ENCODE measurements at regions not wholly inside any gene's neighbourhood (a gene's known extent, or its start where the extent isn't known, plus 50 kb on each side); places are given as distances from the start of the nearest gene placed in this dataset.

- TF ChIP-seq, protein P1, sequence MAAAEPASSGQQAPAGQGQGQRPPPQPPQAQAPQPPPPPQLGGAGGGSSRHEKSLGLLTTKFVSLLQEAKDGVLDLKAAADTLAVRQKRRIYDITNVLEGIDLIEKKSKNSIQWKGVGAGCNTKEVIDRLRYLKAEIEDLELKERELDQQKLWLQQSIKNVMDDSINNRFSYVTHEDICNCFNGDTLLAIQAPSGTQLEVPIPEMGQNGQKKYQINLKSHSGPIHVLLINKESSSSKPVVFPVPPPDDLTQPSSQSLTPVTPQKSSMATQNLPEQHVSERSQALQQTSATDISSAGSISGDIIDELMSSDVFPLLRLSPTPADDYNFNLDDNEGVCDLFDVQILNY (CRISPR knock-in tag; IDR thresholded peaks at IDR 0.05) = no peak
- TF ChIP-seq ZNF232 (CRISPR knock-in tag; IDR thresholded peaks at IDR 0.05) = no peak
- TF ChIP-seq, protein P2, sequence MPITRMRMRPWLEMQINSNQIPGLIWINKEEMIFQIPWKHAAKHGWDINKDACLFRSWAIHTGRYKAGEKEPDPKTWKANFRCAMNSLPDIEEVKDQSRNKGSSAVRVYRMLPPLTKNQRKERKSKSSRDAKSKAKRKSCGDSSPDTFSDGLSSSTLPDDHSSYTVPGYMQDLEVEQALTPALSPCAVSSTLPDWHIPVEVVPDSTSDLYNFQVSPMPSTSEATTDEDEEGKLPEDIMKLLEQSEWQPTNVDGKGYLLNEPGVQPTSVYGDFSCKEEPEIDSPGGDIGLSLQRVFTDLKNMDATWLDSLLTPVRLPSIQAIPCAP (CRISPR knock-in tag; IDR thresholded peaks at IDR 0.05) = no peak
- TF ChIP-seq, protein P3, sequence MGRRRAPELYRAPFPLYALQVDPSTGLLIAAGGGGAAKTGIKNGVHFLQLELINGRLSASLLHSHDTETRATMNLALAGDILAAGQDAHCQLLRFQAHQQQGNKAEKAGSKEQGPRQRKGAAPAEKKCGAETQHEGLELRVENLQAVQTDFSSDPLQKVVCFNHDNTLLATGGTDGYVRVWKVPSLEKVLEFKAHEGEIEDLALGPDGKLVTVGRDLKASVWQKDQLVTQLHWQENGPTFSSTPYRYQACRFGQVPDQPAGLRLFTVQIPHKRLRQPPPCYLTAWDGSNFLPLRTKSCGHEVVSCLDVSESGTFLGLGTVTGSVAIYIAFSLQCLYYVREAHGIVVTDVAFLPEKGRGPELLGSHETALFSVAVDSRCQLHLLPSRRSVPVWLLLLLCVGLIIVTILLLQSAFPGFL (CRISPR knock-in tag; IDR thresholded peaks at IDR 0.05; ENCODE audit: borderline replicate concordance) = no peak
- TF ChIP-seq IRF2 (CRISPR knock-in tag; IDR thresholded peaks at IDR 0.05; ENCODE audit: borderline replicate concordance, low read depth) = no peak
Observed at GRCh38 chr10:118483496-118483895, 112.0 kb downstream of the PRLHR start (continued).

DNA sequence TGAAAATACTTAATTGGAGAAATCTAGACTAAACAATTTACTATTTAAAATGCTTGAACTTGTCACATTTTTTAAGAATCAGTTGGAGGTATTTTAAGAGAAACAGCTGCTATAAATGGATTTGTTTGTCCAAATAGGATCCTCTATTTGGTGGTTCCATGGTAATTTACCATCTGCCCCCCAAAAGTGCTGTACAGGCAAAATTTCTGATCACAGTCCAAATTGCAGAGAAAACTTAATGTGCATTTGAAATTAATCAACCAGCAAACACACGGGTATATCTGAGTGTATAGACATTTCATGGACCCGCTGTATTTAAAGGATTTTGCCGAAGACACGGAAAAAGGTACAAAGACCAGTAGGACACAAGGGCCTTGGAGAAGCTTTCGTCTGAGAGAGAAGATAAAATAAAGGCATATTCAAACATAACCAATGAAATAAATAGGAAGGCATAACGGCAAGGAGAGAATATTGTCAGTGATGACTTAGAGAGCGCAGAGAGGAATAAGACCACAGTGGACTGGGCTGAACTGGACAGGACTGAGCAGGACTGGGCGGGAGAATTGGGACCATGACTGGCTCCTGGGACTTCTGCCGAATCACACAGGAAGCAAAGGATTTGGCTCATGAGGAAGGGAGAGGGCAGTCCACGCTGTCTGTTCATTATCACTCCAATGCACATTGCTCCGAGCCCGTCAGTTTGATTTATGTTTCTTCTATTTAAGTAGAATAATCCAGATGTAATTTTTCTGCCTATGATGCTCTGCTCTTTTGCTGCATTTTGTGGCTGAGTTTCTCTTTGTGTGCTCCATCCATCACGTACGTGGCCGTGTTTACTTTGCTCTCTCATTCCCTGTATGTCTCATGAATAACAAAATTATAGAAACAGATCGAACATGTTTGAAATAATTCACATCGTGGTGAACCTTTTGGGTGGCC lies 112.8 kb downstream of the PRLHR start:
- Mint-ChIP-seq H3K4me1 (no peaks in the 10 kb centered on the region), H3K27me3 (ENCODE audit: low read depth) (no peaks in the 10 kb centered on the region), H3K27ac (no peak overlapping the region), H3K36me3 (no peaks in the 10 kb centered on the region), H3K4me3 (no peak overlapping the region), H3K9me3 (peaks cover 14% of the 10 kb centered on the region)
- POLR2A ChIA-PET = no interaction called here
- ATAC-seq (no peak), DNase-seq (ENCODE audit: low spot score) (no peak)
- CTCF ChIA-PET = no interaction called here
- TF ChIP-seq CREM (CRISPR knock-in tag; IDR thresholded peaks at IDR 0.05) = no peak
- TF ChIP-seq, protein P4, sequence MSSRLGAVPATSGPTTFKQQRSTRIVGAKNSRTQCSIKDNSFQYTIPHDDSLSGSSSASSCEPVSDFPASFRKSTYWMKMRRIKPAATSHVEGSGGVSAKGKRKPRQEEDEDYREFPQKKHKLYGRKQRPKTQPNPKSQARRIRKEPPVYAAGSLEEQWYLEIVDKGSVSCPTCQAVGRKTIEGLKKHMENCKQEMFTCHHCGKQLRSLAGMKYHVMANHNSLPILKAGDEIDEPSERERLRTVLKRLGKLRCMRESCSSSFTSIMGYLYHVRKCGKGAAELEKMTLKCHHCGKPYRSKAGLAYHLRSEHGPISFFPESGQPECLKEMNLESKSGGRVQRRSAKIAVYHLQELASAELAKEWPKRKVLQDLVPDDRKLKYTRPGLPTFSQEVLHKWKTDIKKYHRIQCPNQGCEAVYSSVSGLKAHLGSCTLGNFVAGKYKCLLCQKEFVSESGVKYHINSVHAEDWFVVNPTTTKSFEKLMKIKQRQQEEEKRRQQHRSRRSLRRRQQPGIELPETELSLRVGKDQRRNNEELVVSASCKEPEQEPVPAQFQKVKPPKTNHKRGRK (CRISPR knock-in tag; IDR thresholded peaks at IDR 0.05; ENCODE audit: borderline replicate concordance) = no peak
- TF ChIP-seq, protein P5, sequence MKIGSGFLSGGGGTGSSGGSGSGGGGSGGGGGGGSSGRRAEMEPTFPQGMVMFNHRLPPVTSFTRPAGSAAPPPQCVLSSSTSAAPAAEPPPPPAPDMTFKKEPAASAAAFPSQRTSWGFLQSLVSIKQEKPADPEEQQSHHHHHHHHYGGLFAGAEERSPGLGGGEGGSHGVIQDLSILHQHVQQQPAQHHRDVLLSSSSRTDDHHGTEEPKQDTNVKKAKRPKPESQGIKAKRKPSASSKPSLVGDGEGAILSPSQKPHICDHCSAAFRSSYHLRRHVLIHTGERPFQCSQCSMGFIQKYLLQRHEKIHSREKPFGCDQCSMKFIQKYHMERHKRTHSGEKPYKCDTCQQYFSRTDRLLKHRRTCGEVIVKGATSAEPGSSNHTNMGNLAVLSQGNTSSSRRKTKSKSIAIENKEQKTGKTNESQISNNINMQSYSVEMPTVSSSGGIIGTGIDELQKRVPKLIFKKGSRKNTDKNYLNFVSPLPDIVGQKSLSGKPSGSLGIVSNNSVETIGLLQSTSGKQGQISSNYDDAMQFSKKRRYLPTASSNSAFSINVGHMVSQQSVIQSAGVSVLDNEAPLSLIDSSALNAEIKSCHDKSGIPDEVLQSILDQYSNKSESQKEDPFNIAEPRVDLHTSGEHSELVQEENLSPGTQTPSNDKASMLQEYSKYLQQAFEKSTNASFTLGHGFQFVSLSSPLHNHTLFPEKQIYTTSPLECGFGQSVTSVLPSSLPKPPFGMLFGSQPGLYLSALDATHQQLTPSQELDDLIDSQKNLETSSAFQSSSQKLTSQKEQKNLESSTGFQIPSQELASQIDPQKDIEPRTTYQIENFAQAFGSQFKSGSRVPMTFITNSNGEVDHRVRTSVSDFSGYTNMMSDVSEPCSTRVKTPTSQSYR (CRISPR knock-in tag; IDR thresholded peaks at IDR 0.05) = no peak
- no peak for TF ChIP-seq ATF6 (CRISPR knock-in tag; IDR thresholded peaks at IDR 0.05)
- no peak for TF ChIP-seq ELF4 (CRISPR knock-in tag; IDR thresholded peaks at IDR 0.05; ENCODE audit: low read depth)
- TF ChIP-seq ZNF232 (CRISPR knock-in tag; IDR thresholded peaks at IDR 0.05) = no peak
- no peak for TF ChIP-seq CBFB (CRISPR knock-in tag; IDR thresholded peaks at IDR 0.05; ENCODE audit: low read depth)
- TF ChIP-seq, protein P6, sequence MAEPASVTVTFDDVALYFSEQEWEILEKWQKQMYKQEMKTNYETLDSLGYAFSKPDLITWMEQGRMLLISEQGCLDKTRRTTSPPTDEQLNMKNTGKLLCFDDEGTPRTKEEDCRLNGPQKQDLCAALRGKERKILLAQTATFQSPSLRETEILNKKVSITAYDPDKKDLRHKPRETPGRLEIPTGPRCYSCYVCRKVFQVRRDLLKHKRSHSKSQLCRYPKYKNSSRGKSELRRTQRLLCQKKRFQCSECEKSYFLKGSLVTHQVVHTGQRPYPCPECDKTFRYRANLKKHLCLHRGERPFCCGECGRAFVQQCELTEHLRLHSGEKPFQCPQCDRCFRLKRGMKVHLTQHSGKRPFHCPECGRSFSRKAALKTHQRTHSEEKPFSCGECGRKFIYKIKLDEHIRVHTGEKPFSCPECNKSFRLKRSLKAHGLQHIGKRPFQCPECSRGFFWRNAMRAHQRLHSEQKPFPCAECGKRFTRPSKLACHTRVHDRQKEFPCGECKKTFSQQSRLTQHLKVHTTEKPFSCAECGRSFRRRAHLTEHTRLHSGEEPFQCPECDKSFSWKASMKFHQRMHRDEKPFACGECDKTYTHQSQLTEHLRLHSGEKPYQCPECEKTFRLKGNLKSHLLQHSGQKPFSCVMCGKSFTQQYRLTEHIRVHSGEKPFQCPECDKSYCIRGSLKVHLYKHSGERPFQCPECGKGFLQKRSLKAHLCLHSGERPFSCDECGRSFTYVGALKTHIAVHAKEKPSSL (CRISPR knock-in tag; conservative IDR thresholded peaks at IDR 0.05) = no peak
- no peak for TF ChIP-seq SOX15 (CRISPR knock-in tag; IDR thresholded peaks at IDR 0.05)
